ENCODE measurements at regions not wholly inside any gene's neighbourhood (a gene's known extent, or its start where the extent isn't known, plus 50 kb on each side); places are given as distances from the start of the nearest gene placed in this dataset.
"Not testable (repeated sequence)": the region's sequence is repeated elsewhere in the genome, so short reads cannot be mapped to it uniquely, and the experiment has no call there.

DNA sequence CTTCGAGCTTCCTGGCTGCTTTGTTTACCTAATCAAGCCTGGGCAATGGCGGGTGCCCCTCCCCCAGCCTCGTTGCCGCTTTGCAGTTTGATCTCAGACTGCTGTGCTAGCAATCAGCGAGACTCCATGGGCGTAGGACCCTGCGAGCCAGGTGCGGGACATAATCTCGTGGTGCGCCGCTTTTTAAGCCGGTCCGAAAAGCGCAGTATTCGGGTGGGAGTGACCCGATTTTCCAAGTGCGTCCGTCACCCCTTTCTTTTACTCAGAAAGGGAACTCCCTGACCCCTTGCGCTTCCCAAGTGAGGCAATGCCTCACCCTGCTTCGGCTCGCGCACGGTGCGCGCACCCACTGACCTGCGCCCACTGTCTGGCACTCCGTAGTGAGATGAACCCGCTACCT lies 889.3 kb upstream of the NUDT12 start:
- TF ChIP-seq CTCF, POLR2A, POLR2AphosphoS5 (IDR thresholded peaks at IDR 0.05): not testable (repeated sequence)
